T-cell (primary cell): ENCODE measurements at regions not wholly inside any gene's neighbourhood (a gene's known extent, or its start where the extent isn't known, plus 50 kb on each side); places are given as distances from the start of the nearest gene placed in this dataset.

Experiments used
- ATAC-seq, 4 experiments: fragments of 200-7000 bp in 3 of 4; fragments of 150-1000 bp in 1 of 4; cut with Tn5 transposase; replicated peaks in 1 of 4; 1 replicate in 3 of 4; 2 replicates in 1 of 4; pipeline ENCODE4 v1.10.0; 2021; ENCODE audit warnings: moderate library complexity in 3 of 4, mild to moderate bottlenecking in 2 of 4, moderate number of reproducible peaks in 1 of 4
- CTCF ChIA-PET, 2 donors: fragments of 300-600 bp; sonication (Branson Sonifier 250); formaldehyde crosslinking; loops; one replicate each; lab custom pipeline; 2022; ENCODE audit warnings: antibody characterized with exemption in 2 of 2; lab: Charles Lee
- POLR2A ChIA-PET, 2 donors: fragments of 300-600 bp; sonication (Branson Sonifier 250); formaldehyde crosslinking; loops; one replicate each; lab custom pipeline; 2022; ENCODE audit warnings: antibody characterized with exemption in 2 of 2; lab: Charles Lee
- DNase-seq, 35 experiments: peaks; one replicate each; pipeline versions ENCODE4 v3.0.0 to v3.0.0-alpha.2; 2013 to 2023
- H3K27ac ChIP-seq: one replicate; pipeline ENCODE4 v1.5.1; 2013; ENCODE audit warnings: low read length
- H3K27me3 ChIP-seq, 2 experiments: replicated peaks in 1 of 2; 1 replicate in 1 of 2; 2 replicates in 1 of 2; pipeline versions ENCODE4 v1.6.1 to v1.7.0; 2013; ENCODE audit warnings: low read length in 1 of 2, mixed read lengths in 1 of 2; ENCODE audit not compliant: control insufficient read depth in 2 of 2, insufficient read depth in 2 of 2; ENCODE audit errors: extremely low read depth in 1 of 2
- H3K36me3 ChIP-seq, 2 donors: 1 replicate in 1 of 2; 2 replicates in 1 of 2; pipeline versions ENCODE4 v1.6.1 to v1.7.0; 2013; ENCODE audit warnings: low read length in 1 of 2; ENCODE audit not compliant: control insufficient read depth in 2 of 2, insufficient read depth in 1 of 2; ENCODE audit errors: extremely low read depth in 1 of 2
- H3K4me1 ChIP-seq, 2 experiments: 1 replicate in 1 of 2; 2 replicates in 1 of 2; pipeline versions ENCODE4 v1.6.1 to v1.7.0; 2013; ENCODE audit warnings: low read length in 2 of 2, mixed read lengths in 1 of 2; ENCODE audit not compliant: insufficient read depth in 2 of 2, control insufficient read depth in 1 of 2; ENCODE audit errors: extremely low read depth in 1 of 2
- H3K4me3 ChIP-seq, 2 donors: 1 replicate in 1 of 2; 2 replicates in 1 of 2; pipeline versions ENCODE4 v1.5.1 to v1.7.0; 2013; ENCODE audit warnings: mild to moderate bottlenecking in 2 of 2, low read length in 1 of 2, moderate library complexity in 1 of 2; ENCODE audit not compliant: control insufficient read depth in 1 of 2; ENCODE audit errors: extremely low read depth in 1 of 2
- H3K9me3 ChIP-seq: 2 replicates; pipeline ENCODE4 v1.7.0; 2013
- H3K27ac Mint-ChIP-seq, 2 donors: one replicate each; pipeline ENCODE4 v1.8.0; 2020 to 2021; ENCODE audit warnings: mild to moderate bottlenecking in 2 of 2, mixed read lengths in 2 of 2
- H3K27me3 Mint-ChIP-seq, 2 donors: one replicate each; pipeline ENCODE4 v1.8.0; 2021 to 2022; ENCODE audit warnings: mixed read lengths in 2 of 2
- H3K36me3 Mint-ChIP-seq: one replicate; pipeline ENCODE4 v1.8.0; 2021; ENCODE audit warnings: mixed read lengths
- H3K4me1 Mint-ChIP-seq, 3 donors: one replicate each; pipeline ENCODE4 v1.8.0; 2020 to 2022; ENCODE audit warnings: mixed read lengths in 3 of 3, mild to moderate bottlenecking in 1 of 3
- H3K4me3 Mint-ChIP-seq, 3 donors: one replicate each; pipeline ENCODE4 v1.8.0; 2020 to 2022; ENCODE audit warnings: mild to moderate bottlenecking in 3 of 3, mixed read lengths in 3 of 3, moderate library complexity in 3 of 3
- H3K9me3 Mint-ChIP-seq, 3 donors: one replicate each; pipeline ENCODE4 v1.8.0; 2020 to 2022; ENCODE audit warnings: mixed read lengths in 3 of 3
- WGBS: methylation state at CpG from one replicate; pipeline ENCODE4 v1.1.5; 2013; ENCODE audit warnings: missing lambda C conversion rate; ENCODE audit not compliant: insufficient coverage; 5-methylcytosine and 5-hydroxymethylcytosine counted together

- no peaks in the 10 kb centered on the region for H3K36me3 ChIP-seq
- DNase-seq: no peak
- H3K27ac Mint-ChIP-seq: no peak overlapping the region
- no peaks in the 10 kb centered on the region for H3K4me1 Mint-ChIP-seq
- ChIA-PET CTCF (no interaction called here), POLR2A (no interaction called here)
- no peaks in the 10 kb centered on the region for H3K36me3 Mint-ChIP-seq
- H3K27me3 ChIP-seq: peaks cover 0 to 31% of the 10 kb centered on the region in 2 experiments
- H3K9me3 Mint-ChIP-seq: no peaks in the 10 kb centered on the region
- no peak overlapping the region for H3K4me3 ChIP-seq
- H3K27me3 Mint-ChIP-seq: peaks cover 36 to 47% of the 10 kb centered on the region in 2 donors
- 40% methylated on average over 1 of the region's 4 CpGs for WGBS
- no peak overlapping the region for H3K4me3 Mint-ChIP-seq
- no peak for ATAC-seq
- no peak overlapping the region for H3K27ac ChIP-seq
- no peaks in the 10 kb centered on the region for H3K4me1 ChIP-seq
- no peaks in the 10 kb centered on the region for H3K9me3 ChIP-seq
Measured at GRCh38 chr12:30835216-30835615, 80.5 kb upstream of the CAPRIN2 start.

- POLR2A ChIA-PET: no interaction called here
- Mint-ChIP-seq H3K4me1 (no peaks in the 10 kb centered on the region), H3K4me3 (no peak overlapping the region), H3K36me3 (no peaks in the 10 kb centered on the region), H3K27me3 (peaks cover 42 to 65% of the 10 kb centered on the region in 2 donors), H3K9me3 (no peaks in the 10 kb centered on the region), H3K27ac (no peak overlapping the region)
- Histone ChIP-seq H3K4me1 (no peaks in the 10 kb centered on the region), H3K4me3 (no peak overlapping the region), H3K27ac (no peak overlapping the region), H3K36me3 (no peaks in the 10 kb centered on the region), H3K27me3 (peaks cover 0 to 39% of the 10 kb centered on the region in 2 experiments), H3K9me3 (no peaks in the 10 kb centered on the region)
- ATAC-seq: no peak
- WGBS: 63% methylated on average over 2 of the region's 2 CpGs
- DNase-seq: no peak
- CTCF ChIA-PET: no interaction called here
Measured at GRCh38 chr12:30830751-30831150, 76.0 kb upstream of the CAPRIN2 start.

- no peak overlapping the region for H3K4me3 ChIP-seq
- WGBS: no CpG with 5 or more reads among the region's 1 CpG
- Mint-ChIP-seq H3K4me3 (no peak overlapping the region), H3K27me3 (peaks cover 38 to 65% of the 10 kb centered on the region in 2 donors), H3K9me3 (no peaks in the 10 kb centered on the region), H3K27ac (no peak overlapping the region), H3K4me1 (no peaks in the 10 kb centered on the region), H3K36me3 (no peaks in the 10 kb centered on the region)
- DNase-seq (no peak), ATAC-seq (no peak)
- H3K9me3 ChIP-seq: no peaks in the 10 kb centered on the region
- ChIA-PET CTCF (no interaction called here), POLR2A (no interaction called here)
- H3K36me3 ChIP-seq: no peaks in the 10 kb centered on the region
- H3K27ac ChIP-seq: no peak overlapping the region
- H3K27me3 ChIP-seq: peaks cover 0 to 39% of the 10 kb centered on the region in 2 experiments
- no peaks in the 10 kb centered on the region for H3K4me1 ChIP-seq
Measured at GRCh38 chr12:30829876-30830275, 75.1 kb upstream of the CAPRIN2 start.

- 85% methylated on average over 2 of the region's 4 CpGs for WGBS
- no peak overlapping the region for H3K27ac ChIP-seq
- no peak for DNase-seq
- H3K4me3 ChIP-seq: no peak overlapping the region
- peaks cover 0 to 40% of the 10 kb centered on the region in 2 experiments for H3K27me3 ChIP-seq
- ChIA-PET POLR2A (no interaction called here), CTCF (no interaction called here)
- Mint-ChIP-seq H3K27me3 (peaks cover 46 to 73% of the 10 kb centered on the region in 2 donors), H3K4me3 (no peak overlapping the region), H3K9me3 (no peaks in the 10 kb centered on the region), H3K36me3 (no peaks in the 10 kb centered on the region), H3K4me1 (peaks cover 4 to 6% (median 4%) of the 10 kb centered on the region in 3 donors), H3K27ac (no peak overlapping the region)
- no peaks in the 10 kb centered on the region for H3K9me3 ChIP-seq
- H3K36me3 ChIP-seq: no peaks in the 10 kb centered on the region
- H3K4me1 ChIP-seq: peaks cover 0 to 2% of the 10 kb centered on the region in 2 experiments
- no peak for ATAC-seq
Measured at GRCh38 chr12:30828686-30829085, 73.9 kb upstream of the CAPRIN2 start.

GRCh38 chr12:30827101-30828066 is 72.6 kb upstream of the CAPRIN2 start:
- peaks cover 0 to 42% of the 10 kb centered on the region in 2 experiments for H3K27me3 ChIP-seq
- no peak overlapping the region for H3K27ac Mint-ChIP-seq
- DNase-seq (no peak), ATAC-seq (no peak)
- ChIA-PET POLR2A (no interaction called here), CTCF (no interaction called here)
- H3K4me3 Mint-ChIP-seq: no peak overlapping the region
- H3K4me3 ChIP-seq: no peak overlapping the region
- WGBS: 77% methylated on average over 9 of the region's 15 CpGs
- no peaks in the 10 kb centered on the region for H3K36me3 Mint-ChIP-seq
- H3K4me1 Mint-ChIP-seq: peaks cover 10 to 16% (median 14%) of the 10 kb centered on the region in 3 donors
- H3K27ac ChIP-seq: no peak overlapping the region
- peaks cover 0 to 15% of the 10 kb centered on the region in 2 experiments for H3K4me1 ChIP-seq
- H3K9me3 ChIP-seq: no peaks in the 10 kb centered on the region
- no peaks in the 10 kb centered on the region for H3K9me3 Mint-ChIP-seq
- peaks cover 46 to 73% of the 10 kb centered on the region in 2 donors for H3K27me3 Mint-ChIP-seq
- H3K36me3 ChIP-seq: no peaks in the 10 kb centered on the region

GRCh38 chr12:30826276-30826675 is 71.5 kb upstream of the CAPRIN2 start:
- H3K4me1 ChIP-seq: peaks cover 0 to 18% of the 10 kb centered on the region in 2 experiments
- H3K36me3 ChIP-seq: no peaks in the 10 kb centered on the region
- peaks cover 0 to 38% of the 10 kb centered on the region in 2 experiments for H3K27me3 ChIP-seq
- H3K27ac Mint-ChIP-seq: no peak overlapping the region
- ATAC-seq (no peak), DNase-seq (no peak)
- 86% methylated on average over 3 of the region's 8 CpGs for WGBS
- H3K36me3 Mint-ChIP-seq: no peaks in the 10 kb centered on the region
- no peak overlapping the region for H3K4me3 Mint-ChIP-seq
- peaks cover 15 to 22% (median 20%) of the 10 kb centered on the region in 3 donors for H3K4me1 Mint-ChIP-seq
- H3K9me3 ChIP-seq: no peaks in the 10 kb centered on the region
- no peaks in the 10 kb centered on the region for H3K9me3 Mint-ChIP-seq
- no peak overlapping the region for H3K4me3 ChIP-seq
- H3K27ac ChIP-seq: no peak overlapping the region
- ChIA-PET CTCF (no interaction called here), POLR2A (no interaction called here)
- peaks cover 38 to 71% of the 10 kb centered on the region in 2 donors for H3K27me3 Mint-ChIP-seq
